ENCODE measurements at regions not wholly inside any gene's neighbourhood (a gene's known extent, or its start where the extent isn't known, plus 50 kb on each side); places are given as distances from the start of the nearest gene placed in this dataset.

DNA sequence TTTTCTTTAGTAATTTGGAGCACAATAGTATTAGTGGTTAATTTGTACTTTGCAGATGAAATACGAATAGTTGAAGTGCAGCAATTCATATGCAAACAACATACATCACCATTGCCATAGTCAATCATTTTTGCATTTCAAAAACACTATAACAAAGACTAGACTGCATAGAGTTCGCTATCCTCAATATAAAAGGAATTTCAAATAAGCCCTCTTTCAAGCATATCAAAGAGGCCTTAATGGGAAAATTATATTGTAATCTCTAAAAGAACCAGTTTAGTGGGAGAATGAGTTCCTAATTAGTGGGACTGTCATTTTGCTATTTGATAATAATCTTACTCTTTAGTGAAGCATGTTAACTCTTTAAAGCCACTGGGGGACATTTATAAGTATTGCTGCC is 2302.3 kb upstream of the C9orf72 start:
- Histone ChIP-seq H3K56ac (ENCODE audit: insufficient read length, low read depth, low read length) (no peak overlapping the region), H4K91ac (ENCODE audit: insufficient read length, low read depth, low read length) (no peak overlapping the region), H2BK5ac (ENCODE audit: insufficient read length, low read length) (no peak overlapping the region), H3K27ac (ENCODE audit: insufficient read length, low read depth, low read length) (no peak overlapping the region), H2BK12ac (ENCODE audit: insufficient read length, low read depth, low read length) (no peak overlapping the region), H2BK15ac (ENCODE audit: low read depth, low read length) (no peak overlapping the region), H3K79me2 (ENCODE audit: insufficient read depth, low read length) (no peaks in the 10 kb centered on the region), H2AFZ (ENCODE audit: low read length) (no peak overlapping the region), H4K5ac (ENCODE audit: insufficient read length, low read depth, low read length) (no peak overlapping the region), H3K4me1 (ENCODE audit: insufficient read depth, low read length) (no peaks in the 10 kb centered on the region), H3K79me1 (ENCODE audit: insufficient read depth, low read depth, low read length, poor library complexity, severe bottlenecking) (no peaks in the 10 kb centered on the region), H2AK5ac (ENCODE audit: insufficient read length, low read length) (no peak overlapping the region), H3K14ac (ENCODE audit: insufficient read depth, low read length) (no peak overlapping the region), H2BK20ac (ENCODE audit: low read depth, low read length, poor library complexity, severe bottlenecking) (no peak overlapping the region), H4K20me1 (ENCODE audit: control insufficient read depth, insufficient read depth, insufficient read length) (no peaks in the 10 kb centered on the region), H3K9ac (ENCODE audit: extremely low read depth, insufficient read length, low read length) (no peak overlapping the region), H3T11ph (ENCODE audit: low read length) (no peak overlapping the region), H3K18ac (ENCODE audit: insufficient read length, low read depth, low read length) (no peak overlapping the region), H3K27me3 (ENCODE audit: insufficient read depth, low read length) (no peaks in the 10 kb centered on the region), H3K4me2 (ENCODE audit: insufficient read depth, insufficient read length, low read length) (no peak overlapping the region), H3K4ac (ENCODE audit: low read depth, low read length) (no peak overlapping the region), H3K23ac (ENCODE audit: insufficient read length, low read depth, low read length) (no peak overlapping the region), H2BK120ac (ENCODE audit: low read depth, low read length, poor library complexity, severe bottlenecking) (no peak overlapping the region), H3K23me2 (ENCODE audit: insufficient read length, low read depth, low read length, poor library complexity, severe bottlenecking) (no peaks in the 10 kb centered on the region), H4K8ac (replicated peaks; ENCODE audit: insufficient read length, low read depth, low read length) (no peak overlapping the region), H3K9me3 (ENCODE audit: control insufficient read depth, low read depth, low read length) (no peaks in the 10 kb centered on the region)
- no peak for DNase-seq
- TF ChIP-seq, protein P1, sequence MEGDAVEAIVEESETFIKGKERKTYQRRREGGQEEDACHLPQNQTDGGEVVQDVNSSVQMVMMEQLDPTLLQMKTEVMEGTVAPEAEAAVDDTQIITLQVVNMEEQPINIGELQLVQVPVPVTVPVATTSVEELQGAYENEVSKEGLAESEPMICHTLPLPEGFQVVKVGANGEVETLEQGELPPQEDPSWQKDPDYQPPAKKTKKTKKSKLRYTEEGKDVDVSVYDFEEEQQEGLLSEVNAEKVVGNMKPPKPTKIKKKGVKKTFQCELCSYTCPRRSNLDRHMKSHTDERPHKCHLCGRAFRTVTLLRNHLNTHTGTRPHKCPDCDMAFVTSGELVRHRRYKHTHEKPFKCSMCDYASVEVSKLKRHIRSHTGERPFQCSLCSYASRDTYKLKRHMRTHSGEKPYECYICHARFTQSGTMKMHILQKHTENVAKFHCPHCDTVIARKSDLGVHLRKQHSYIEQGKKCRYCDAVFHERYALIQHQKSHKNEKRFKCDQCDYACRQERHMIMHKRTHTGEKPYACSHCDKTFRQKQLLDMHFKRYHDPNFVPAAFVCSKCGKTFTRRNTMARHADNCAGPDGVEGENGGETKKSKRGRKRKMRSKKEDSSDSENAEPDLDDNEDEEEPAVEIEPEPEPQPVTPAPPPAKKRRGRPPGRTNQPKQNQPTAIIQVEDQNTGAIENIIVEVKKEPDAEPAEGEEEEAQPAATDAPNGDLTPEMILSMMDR (conservative IDR thresholded peaks at IDR 0.05), result no peak
- peaks cover 14 to 19% of the 10 kb centered on the region in 2 experiments for H3K4me1 Mint-ChIP-seq
- H3K27me3 Mint-ChIP-seq (ENCODE audit: low read depth), result no peaks in the 10 kb centered on the region
- H3K9me3 Mint-ChIP-seq, result peaks cover 1 to 4% of the 10 kb centered on the region in 2 experiments; a peak in 3 of 5 replicates
- peaks cover 0 to 7% (median 0%) of the 10 kb centered on the region in 3 experiments; a peak in 2 of 7 replicates for H3K36me3 Mint-ChIP-seq (ENCODE audit: insufficient read depth in 1 of 3, low read depth in 3 of 3)
- H3K4me3 Mint-ChIP-seq, result no peak overlapping the region
- WGBS (ENCODE audit: extremely low coverage, insufficient read length, low lambda C conversion rate), result no CpG with 5 or more reads among the region's 2 CpGs
- H3K27ac Mint-ChIP-seq, result peak overlapping the region in 2 of 3 experiments; percentile 40 to 82; a peak in 2 of 7 replicates

Data from H9 (cell line).